Islet precursor cell (in vitro differentiated cells): ENCODE measurements at regions not wholly inside any gene's neighbourhood (a gene's known extent, or its start where the extent isn't known, plus 50 kb on each side); places are given as distances from the start of the nearest gene placed in this dataset.

ENCODE experiments used
- DNase-seq: peaks from one replicate; pipeline ENCODE4 v3.0.0-alpha.2; 2018

- no peak for DNase-seq
These were observed 130.7 kb downstream of the DLL1 start for GRCh38 chr6:170160031-170160627.

- DNase-seq: no peak
These were observed 131.6 kb downstream of the DLL1 start for GRCh38 chr6:170159022-170159965.

GRCh38 chr6:170158296-170159021 lies 132.4 kb downstream of the DLL1 start:
- DNase-seq: no peak

GRCh38 chr6:170157567-170158218 lies 133.2 kb downstream of the DLL1 start:
- no peak for DNase-seq

- no peak for DNase-seq
These were observed 134.2 kb downstream of the DLL1 start for GRCh38 chr6:170156448-170157375.

- no peak for DNase-seq
These were observed 135.2 kb downstream of the DLL1 start for GRCh38 chr6:170155464-170156196.

GRCh38 chr6:170153436-170154319 lies 137.2 kb downstream of the DLL1 start:
- no peak for DNase-seq

- DNase-seq: peak; percentile 92
These were observed 137.9 kb downstream of the DLL1 start for GRCh38 chr6:170152989-170153388.

GRCh38 chr6:170152124-170152926 lies 138.6 kb downstream of the DLL1 start:
- DNase-seq: peak; percentile 92

- no peak for DNase-seq
These were observed 139.1 kb downstream of the DLL1 start for GRCh38 chr6:170151804-170152123.

- DNase-seq: no peak
These were observed 139.5 kb downstream of the DLL1 start for GRCh38 chr6:170151321-170151771.

- DNase-seq: no peak
These were observed 140.3 kb downstream of the DLL1 start for GRCh38 chr6:170150590-170150945.

GRCh38 chr6:170149681-170150589 lies 140.9 kb downstream of the DLL1 start:
- no peak for DNase-seq

- no peak for DNase-seq
These were observed 142.0 kb downstream of the DLL1 start for GRCh38 chr6:170148709-170149470.

- no peak for DNase-seq
These were observed 142.8 kb downstream of the DLL1 start for GRCh38 chr6:170147832-170148708.

- no peak for DNase-seq
These were observed 143.7 kb downstream of the DLL1 start for GRCh38 chr6:170147056-170147787.
